GM21515 (cell line): ENCODE measurements at regions not wholly inside any gene's neighbourhood (a gene's known extent, or its start where the extent isn't known, plus 50 kb on each side); places are given as distances from the start of the nearest gene placed in this dataset.

Experiments
- ATAC-seq: cut with Tn5 transposase; IDR thresholded peaks from one replicate; pipeline ENCODE4 v1.9.1; 2021; ENCODE audit not compliant: unreplicated experiment

- no peak for ATAC-seq
These were observed 67.5 kb upstream of the LEF1 start for GRCh38 chr4:108236264-108236663.

- no peak for ATAC-seq
These were observed 59.2 kb upstream of the LEF1 start for GRCh38 chr4:108227923-108228322.

- ATAC-seq, result no peak
These were observed 55.9 kb upstream of the LEF1 start for GRCh38 chr4:108224611-108225053.

DNA sequence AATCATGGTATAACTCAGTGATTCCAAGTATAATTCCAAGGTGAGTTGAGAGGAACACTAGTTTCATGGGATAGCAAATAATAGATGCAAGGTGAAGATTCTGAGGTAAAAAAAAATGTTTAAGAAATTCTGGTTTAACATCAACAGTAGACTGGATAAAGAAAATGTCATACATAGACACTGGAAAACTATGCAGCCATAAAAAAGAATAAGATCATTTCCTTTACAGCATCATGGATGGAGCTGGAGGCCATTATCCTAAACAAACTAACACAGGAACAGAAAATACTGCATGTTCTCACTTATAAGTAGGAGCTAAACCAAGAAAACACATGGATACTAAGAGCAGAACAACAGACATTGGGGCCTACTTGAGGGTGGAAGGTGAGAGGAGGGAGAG lies 54.6 kb upstream of the LEF1 start:
- no peak for ATAC-seq

DNA sequence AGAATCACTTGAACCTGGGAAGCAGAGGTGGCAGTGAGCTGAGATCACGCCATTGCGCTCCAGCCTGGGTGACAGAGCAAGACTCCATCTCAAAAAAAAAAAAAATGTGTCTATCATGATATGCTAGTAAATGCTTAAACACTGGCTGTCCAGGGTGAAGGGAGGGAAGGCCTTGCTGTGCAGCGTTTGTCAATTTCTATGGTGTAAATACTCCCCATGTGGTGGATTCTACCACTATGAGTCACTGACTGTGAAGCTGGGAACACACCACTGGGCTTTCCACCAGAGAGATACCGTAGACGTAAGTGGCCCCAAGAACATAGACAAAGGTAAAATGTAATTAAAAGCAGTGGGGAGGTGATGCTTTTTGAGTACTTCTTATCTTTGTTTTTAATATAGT lies 51.3 kb upstream of the LEF1 start:
- no peak for ATAC-seq
